LHCN-M2 (cell line): ENCODE measurements at regions not wholly inside any gene's neighbourhood (a gene's known extent, or its start where the extent isn't known, plus 50 kb on each side); places are given as distances from the start of the nearest gene placed in this dataset.

ENCODE experiments used
- DNase-seq: peaks from one replicate; pipeline ENCODE4 v3.0.0-alpha.2; 2012; ENCODE audit warnings: low read depth

DNA sequence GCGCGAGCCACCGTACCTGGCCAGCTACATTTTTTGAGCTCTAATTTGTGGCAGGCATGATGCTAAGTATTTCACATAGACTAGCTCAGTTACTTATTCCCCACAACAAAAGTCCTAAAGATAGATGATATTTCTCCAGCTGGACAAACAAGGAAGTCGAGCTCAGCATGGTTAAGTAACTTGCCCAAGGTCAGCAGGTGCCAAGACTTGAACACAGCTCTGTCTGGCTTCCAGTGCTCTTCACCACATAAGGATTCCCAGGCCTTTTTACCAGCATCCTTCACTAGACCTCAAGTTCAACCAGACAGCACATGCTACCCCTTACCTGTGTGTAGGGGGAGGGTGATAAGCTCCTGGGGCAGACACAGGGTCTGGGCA lies 177.3 kb upstream of the NCAM1 start:
- DNase-seq = no peak

DNA sequence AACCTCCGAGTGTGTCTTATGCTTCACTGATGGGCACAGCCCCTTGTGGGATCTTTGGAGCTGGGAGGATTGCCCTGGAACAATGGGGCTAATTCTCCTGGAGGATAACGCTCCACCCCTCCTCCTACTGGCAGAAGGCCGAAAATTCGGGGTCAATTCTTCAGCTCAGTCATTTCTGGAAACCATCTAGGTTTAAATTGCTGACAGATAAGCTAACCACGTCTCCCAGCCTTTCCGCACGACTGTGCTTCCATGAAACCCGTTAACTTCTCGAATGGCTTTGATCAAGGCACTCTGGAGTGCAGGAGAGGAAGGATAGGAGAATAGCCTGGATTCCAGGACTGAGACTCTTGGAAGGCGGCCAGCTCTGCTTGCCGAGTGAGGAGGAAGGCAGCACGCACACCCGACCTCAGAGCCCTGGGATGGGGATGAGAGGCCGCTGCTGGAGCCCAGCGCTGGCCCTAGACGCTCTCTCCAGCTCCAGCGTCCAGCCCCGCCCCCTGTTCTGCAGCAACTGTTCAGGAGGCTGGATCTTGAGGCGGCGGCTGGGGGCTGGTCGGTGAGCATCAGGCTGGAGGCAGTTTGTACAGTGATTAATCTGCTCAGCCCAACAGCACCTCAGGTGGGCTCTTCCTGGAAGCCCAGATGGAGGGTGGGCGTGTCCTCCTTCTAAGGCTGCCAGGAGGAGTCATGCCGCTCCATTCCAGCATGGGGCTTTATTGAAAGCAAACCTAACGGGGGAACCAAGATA lies 176.7 kb upstream of the NCAM1 start:
- DNase-seq = peak; percentile 56

DNA sequence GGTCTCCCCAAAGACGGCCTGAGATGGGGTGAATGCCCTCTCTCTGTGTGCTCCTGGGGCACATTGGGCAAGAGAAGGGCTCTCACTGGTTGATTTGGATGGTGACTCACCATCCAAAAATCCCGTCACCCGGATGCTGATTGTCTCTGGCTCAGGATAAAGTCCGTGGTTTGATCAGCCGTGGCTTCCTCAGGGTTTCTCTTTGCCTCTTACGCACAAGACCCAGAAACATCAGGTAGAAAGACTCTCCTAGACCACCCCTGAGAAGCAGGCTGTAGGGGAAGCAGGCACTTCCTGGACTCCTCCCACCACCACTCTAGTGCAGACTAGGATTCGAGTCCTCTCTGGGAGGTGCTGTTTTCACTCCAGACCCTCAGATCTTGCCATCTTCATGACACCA lies 176.1 kb upstream of the NCAM1 start:
- DNase-seq = peak; percentile 64

DNA sequence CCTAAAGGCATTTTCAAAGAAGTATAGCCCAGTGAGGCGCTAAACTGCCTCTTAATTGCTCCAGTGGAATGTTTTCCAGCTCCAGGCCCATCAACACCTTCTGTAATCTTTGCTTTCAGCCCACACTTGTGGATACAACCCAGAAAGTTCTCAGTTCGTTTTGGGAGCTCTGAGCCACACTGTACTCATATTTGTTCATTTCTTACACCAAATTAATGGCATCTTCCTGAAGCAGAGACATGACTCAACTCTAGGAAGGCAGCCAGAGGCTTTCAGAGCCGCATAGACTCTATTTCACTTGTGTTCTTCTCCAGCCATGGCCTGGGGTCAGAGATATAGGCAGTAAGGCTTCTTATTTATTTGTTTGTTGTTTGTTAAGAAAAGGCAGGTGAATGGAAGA lies 175.5 kb upstream of the NCAM1 start:
- DNase-seq = peak; percentile 63

DNA sequence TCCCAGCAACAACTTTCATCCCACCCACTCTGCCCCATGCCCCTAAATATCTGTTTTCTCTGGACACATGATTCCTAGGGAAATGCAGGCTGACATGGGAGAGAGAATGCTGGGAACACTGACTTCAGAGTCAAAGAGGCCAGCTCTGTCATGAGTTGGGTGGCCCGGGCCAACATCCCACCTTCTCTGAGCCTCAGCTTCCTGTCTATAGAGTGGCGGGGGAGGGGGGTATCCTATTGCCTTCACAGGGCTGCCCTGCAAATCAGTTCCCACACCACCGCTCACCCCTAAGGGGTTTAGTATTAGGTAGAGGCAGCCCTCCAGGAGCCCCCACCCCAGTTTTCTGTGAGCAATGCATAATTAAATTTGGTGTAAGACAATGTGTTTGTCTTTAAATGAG lies 175.0 kb upstream of the NCAM1 start:
- no peak for DNase-seq

DNA sequence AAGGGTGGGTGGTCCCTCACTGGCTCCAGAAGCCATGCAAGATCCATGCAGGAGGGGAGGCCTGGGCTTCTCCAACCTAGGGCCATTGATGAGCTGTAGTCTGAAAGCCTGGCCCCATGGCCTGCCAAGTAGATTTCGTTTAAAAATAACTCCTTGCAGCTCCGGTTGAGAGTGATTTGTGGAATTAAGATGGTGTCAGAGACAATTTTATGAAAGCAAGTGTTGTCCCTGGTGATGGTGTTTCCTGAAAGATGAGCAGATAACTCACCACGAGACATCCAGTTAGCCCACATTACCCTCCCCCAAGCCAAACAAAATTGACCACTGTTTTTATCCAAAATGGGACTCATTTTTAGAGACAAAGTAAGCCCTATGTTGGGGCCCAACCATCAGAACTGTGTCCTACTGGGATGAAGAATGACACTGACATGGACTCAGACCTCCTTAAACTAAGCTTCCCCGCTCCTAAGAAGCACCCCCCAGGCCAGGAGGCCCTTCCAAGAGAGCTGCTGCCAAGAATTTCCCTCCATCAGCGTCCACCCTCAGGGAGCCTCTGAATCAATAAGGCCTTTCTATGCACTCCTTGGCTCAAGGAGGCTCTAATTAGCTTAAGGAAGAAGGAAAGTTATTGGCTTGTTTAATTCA lies 174.2 kb upstream of the NCAM1 start:
- DNase-seq = peak; percentile 3

DNA sequence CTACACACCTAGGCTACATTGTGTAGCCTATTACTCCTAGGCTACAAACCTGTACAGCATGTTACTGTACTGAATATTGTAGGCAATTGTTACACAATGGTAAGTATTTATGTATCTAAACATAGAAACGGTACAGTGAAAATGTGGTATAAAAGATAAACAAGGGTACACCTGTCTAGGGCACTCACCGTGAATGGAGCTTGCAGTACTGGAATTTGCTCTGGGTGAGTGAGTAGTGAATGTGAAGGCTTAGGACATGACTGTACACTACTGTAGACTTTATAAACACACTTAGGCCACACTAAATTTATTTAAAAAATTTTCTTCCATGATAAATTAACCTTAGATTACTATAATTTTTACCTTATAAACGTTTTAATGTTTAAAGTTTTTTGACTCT lies 171.7 kb upstream of the NCAM1 start:
- peak; percentile 55 for DNase-seq

DNA sequence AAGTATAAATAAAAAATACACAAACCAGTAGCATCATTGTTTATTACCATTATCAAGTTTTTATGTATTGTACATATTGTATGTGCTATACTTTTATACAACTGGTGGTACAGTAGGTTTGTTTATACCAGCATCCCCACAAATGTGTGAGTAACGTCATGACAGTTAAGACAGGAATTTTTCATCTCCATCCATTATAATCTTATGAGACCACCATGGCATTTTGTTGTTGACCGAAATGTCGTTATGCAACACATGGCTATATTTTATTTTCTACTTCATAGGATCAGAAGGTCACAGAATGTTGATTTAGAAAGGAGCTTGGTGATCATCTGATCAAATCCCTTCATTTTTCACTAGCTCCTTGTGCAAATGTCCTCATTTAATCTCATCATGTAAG lies 170.9 kb upstream of the NCAM1 start:
- peak; percentile 11 for DNase-seq

DNA sequence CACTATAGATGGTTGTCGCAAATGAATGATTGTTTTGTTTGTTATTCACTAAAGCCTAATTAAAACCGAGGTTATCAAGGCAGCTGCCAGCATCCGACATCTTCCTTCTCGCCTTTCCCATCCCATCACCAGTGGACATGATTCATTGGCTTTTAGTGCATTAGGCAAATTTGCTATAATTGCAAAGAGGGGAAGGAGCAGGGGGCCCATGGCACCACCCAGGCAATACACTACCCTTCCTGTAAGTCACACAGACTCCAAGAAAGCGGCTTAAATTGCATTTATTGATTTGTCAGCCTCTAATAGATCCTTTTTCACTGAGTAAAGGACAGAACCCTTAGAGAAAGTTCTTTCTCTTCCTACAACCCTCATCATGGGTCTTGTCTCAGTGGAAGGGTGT lies 169.2 kb upstream of the NCAM1 start:
- no peak for DNase-seq

DNA sequence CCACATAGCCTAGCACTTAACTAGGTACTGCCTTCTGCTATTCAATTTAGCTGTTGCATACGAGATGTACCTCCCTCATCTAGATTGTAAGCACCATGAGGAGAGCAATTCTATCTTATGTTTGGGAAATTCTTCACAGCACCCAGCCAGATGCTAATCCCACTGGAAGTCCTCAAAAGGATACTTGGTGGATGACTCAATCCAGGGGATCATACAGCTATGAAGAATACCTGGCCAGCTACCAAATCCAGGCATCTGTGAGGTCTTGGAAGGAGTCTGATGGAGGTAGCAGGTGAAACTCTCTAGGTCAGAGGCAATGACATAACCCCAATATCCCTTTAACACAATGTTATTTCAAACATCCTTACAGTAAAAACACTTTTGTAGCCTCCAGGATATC lies 167.8 kb upstream of the NCAM1 start:
- DNase-seq = peak; percentile 13

DNA sequence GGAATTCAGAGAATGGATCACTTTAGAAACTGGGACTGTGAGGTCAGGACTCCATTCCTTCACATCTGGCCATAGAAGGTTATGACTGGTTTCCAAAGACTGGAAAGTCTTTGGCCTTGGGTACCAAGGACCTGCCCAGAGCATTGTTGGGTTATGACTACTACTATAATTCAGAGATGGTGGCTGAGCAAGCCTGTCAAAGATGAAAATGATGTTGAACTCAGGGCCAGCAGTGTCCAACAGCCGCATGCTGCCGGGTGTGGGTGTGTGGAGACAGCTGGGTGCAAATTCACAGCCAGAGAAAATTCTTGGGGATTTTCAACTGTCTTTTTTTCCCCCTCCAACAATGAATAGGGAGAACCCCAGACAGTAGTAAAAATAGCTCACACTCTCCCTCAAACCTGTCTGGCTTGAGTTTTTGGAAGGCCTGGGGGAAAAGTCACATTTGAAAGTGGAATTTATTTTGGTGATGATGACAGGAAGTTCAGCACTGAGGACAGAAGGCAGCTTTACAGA lies 166.8 kb upstream of the NCAM1 start:
- DNase-seq = peak; percentile 78

DNA sequence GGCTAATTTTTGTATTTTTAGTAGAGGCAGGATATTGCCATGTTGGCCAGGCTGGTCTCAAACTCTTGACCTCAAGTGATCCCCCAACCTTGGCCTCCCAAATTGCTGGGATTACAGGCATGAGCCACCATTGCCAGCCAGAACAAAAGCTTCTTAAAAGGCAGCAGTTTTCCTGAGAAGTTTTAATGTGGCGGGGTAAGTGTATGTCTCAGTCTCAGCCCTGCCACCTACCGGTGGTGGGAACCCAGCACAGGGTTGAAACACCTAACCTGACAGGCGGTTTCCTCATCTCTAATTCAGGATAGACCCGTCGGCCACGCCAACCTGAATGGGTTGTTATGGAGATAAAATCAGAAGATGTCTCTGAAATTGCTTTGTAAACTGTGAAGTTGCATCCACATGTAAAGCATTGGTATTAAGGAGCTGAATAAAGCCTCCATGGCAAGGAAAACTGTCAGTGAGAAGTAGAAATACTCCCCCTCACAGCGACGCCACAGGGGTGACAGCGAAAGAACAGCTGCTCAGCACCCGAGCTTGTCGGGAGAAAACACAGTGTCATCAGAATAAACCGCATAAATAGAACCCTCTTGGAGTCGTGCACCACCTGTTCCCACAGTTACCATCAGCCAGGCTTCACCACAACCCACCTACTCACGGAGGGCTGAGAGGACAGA lies 165.9 kb upstream of the NCAM1 start:
- peak; percentile 85 for DNase-seq

DNA sequence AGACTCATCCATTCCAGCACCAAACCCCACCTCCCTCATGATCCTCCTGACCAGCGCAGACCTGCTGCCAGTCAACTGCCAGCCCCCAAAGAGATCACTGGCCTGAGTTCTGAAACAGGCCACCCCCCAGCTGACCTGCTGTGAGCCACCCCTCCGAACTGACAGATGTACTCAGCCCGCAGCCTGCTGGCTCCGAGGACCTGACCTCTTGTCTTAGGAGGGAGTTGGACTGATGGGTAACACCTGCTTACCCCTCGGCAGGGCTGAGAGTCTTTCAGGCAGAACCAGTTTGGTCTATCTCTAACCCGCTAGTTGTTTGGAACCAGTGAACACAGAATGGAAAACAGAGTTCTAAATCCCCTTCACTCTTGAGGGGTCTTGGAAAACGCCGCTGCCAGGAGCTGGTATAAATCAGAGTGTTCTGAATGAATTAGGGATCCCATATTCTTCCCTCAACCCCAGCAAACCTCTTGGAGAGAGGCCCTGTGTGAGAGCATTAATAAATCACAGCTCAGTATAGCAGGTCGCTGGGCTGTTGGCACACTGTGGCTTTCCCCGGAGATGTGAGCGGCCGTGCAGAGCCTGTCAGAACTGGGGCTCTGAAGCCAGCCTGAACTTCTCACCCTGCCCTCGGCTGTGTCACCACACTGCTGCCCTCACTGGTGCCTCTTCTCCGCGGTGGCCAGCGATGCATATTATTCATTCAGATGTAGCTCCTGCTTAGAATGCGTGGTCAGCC lies 165.1 kb upstream of the NCAM1 start:
- DNase-seq = peak; percentile 38

DNA sequence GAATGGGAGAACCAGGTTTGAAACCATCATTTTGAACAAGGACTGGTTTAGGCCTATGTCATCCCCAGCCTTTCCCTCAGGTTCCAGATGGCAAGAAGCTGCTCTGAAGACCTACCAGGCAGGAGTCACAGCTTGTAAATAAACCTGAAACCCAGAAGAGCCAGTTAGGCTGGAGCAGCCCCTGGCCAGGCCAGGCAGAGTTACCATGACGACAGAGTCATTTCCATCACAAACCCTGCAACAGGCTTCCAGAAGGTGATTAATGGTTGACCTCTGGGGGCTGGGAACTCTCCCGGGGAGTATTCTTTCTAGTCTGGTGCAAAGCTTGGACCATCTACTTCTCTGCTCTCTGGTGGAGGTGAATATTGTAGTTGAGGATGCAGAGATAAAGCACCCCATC lies 164.1 kb upstream of the NCAM1 start:
- peak; percentile 41 for DNase-seq

DNA sequence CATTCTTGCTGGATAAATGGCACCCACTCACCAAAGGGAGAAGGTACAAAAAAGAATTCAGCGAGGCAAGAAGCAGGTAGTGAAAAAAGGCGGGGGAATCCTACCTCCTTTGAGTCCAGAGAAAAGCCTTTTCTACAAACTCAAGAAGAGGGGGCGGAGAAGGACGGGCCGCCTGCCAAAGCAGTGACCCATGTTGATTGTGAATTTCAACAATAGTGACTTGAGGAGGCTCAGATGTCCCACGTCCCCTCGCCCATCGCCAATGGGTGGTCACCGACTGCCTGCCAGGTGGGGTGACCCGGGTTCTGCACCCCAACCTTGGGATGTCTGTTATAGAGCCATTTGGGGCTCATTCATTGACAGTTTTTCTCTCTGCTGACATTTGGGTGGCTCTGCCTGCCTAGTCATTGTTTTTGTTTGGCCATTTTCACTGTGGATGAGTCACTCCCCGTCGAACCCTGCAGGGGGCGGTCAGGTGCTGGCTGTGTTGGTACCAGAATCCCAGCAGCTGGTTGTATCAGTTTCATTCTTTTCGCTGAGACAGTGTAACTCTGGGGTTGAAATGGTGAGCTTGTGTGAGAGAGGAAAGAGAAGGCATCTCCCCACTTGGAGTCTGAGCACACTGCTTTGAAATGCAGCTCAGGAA lies 163.4 kb upstream of the NCAM1 start:
- DNase-seq = peak; percentile 80

DNA sequence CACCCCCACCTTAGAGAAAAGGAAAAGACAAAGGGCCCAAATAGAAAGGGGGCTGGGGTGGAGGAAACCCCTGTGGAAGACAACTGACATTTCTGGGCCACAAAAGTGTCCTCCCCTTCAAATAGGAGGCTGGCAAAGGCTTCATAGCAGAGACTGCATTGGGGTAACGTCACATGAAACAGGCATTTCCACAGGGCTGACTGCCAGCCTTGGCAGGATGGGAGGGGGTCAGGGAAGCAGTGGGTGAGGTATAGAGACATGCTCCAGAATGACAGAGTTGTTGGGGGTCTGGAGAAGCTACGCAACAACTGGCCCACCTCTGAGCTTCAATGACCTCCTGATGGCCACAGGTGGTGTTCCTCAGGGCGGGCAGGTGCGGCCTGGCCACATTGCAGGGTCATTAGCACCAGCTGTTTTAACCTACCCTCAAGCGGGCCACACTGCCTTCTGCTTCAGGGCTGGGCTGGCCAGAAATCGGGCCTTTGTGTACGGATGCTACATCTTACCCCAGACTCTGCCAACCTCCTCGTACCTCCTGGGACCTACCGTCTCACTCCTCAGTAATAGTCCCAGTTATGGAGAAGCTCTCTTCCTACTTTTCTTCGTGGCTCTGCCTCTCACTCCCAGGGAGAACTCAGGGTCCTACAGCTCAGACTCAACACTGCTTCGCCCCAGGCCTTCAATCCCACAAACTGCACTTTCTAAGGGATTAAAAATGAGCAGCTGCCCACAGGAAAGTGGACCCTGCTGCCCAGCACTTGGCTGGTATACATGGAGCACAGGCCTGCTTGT lies 160.0 kb upstream of the NCAM1 start:
- DNase-seq = no peak

DNA sequence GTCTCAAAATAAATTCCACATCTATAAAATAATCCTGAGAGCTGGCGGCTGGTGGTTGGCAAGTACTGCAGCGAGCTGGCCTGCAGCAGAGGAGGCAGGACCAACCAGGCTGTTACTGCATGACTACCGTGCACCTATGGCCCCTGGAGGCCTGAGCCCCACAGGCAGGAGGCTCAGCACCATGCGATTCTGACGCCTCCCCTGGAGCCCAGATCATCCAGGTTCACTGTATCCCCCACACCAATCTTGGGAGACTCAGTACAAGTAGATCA lies 159.5 kb upstream of the NCAM1 start:
- no peak for DNase-seq

DNA sequence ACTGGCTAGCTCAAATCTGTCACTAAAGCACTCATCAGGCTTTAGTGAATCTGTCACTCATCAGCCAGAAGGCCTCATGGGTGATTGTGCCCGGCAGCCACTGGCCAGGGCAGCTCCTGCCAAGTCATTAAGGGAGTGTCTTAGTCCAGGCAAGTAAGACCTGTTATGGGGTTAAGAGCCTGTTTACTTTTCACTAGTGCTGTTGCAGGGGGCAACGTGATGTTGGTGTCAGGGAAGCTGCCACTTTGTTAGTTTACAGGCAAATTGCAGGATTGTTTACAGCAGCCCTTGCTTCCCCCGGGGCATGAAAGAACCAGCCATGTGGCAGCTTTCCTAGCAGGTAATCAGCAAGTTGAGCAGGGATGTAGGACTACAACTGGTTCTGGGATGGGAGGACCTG lies 155.6 kb upstream of the NCAM1 start:
- no peak for DNase-seq

DNA sequence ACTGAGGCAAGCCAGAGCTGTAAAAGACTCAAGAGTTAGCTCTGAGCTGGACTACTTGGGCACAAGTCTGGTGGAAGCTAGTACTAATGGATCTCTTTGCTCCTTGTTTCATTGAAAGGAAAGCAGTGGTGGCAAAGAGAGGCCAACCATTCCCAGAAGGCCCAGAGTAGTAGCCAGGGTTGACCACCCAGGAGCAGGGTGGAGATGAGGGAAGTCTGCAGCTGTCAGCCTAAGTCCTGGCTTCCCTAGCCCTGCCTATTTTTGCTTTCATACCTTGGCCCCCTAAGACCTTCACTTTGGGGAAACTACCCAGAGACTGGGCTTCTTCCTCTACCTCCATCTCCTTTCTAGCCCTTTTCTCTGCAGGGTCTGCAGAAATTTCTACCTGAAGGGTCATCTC lies 155.0 kb upstream of the NCAM1 start:
- no peak for DNase-seq

DNA sequence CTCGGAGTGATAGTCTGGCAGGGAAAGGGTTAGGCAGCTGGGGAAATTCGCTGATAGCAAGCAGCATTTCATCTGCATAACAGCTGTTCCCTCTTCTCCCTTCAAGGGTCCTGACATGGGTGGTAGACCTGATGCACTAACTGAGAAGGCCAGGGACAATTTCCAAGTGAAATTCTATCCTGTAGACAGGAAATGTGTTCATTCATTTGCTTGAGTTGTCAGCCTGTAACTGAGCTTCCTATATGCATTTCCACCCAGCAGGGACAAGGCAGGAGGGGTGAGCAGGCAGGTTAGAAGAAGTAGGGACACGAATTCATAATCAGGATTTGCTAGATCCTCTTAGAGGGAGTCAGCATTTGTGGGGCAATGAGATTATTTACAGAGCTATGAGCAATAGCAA lies 154.3 kb upstream of the NCAM1 start:
- peak; percentile 36 for DNase-seq

DNA sequence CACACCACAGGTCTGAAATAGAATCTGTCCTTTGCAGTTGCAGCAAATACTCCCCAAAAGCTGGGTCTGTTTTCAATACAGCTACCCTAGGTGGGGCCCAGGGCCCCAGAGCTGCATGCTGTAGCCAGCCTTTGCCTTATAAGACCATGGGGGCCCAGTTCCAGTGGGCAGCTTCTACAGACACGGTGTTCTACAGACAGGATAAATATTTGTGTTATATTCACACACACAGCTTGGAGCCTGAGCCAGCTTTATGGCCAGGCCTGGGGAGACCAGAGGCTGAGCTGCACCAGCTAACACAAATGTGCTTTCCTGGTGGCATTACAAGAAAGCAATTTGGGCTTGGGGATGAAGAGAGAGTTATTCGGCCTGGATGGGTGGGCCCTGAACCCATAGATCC lies 151.8 kb upstream of the NCAM1 start:
- DNase-seq = no peak
